Amniotic stem cell (primary cell): ENCODE measurements at regions not wholly inside any gene's neighbourhood (a gene's known extent, or its start where the extent isn't known, plus 50 kb on each side); places are given as distances from the start of the nearest gene placed in this dataset.

Experiments used
- DNase-seq: peaks from one replicate; lab custom pipeline; 2025; lab: John Stamatoyannopoulos, UW

DNA sequence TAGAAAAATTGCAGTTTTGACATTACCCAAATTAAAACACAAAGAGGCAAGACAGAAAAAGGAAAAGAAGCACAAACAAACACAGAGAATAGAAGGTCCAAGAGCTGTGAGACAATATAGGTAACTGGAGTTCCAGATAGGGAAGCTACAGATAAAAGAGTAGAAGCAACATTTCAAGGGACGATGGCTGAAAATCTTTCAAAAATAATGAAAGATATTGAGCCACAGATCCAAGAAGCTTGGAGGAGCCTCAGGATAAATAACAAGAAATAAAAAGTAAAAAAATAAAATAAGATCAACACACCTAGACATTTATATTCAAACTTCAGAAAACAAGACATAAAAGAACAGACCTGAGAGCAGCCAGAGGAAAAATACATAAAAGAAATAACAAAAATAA lies 164.9 kb downstream of the FNDC1 start:
- DNase-seq = no peak

DNA sequence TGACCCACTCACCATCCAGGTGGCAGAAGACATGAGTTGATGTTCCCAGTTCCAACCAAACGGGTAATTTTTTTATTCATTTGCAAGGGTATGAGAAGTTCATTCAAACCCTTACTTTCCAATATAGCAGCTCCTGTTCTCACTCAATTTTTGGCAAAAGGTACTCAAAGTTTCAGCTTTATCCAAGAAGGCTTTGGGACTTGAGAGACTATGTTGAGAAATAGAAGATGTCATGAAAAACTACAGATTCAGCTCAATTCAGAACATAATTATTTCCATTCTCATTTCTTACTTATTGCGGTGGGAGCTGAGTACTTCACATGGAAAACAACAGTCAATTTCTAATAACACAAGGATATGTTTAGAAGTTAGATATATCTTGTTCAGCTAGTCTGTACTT lies 162.3 kb downstream of the FNDC1 start:
- DNase-seq = no peak

DNA sequence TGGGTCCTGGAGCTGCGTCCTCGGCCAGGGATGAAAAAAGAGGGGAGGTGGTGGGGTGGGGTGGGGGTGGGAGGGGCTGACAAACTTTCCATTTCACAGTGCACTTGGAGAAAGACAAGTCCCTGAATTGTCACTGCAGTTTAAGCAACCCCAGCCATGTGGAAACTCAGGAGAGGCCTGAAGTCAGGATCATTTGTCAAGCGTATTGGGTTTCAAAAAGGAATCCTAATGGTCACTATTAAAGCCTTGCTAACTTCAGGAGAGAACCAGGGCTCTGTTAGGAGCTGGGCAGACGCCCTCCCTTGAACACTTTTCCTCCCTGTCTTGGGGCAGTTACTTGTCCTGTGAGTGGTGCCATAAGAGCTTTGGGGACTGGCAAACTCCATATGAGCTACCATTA lies 159.9 kb downstream of the FNDC1 start:
- no peak for DNase-seq

DNA sequence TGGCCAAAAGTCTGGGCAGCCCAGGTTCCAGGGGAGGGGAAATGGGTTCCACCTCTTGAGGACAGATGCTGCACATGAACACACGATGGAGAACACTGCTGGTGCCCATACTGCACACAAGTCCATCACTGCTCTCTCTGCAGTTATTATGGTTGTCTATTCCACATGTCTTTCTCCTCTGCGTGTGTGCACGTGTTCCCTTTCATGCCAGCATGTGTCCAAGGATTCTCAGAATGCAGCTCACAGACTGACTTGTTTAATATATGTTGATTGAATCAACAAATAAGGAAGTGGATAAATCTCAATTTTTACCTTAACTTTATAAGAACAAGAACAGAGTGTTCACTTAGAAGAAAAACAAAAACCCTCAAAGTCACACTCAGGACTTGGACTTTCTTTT lies 158.9 kb downstream of the FNDC1 start:
- DNase-seq = no peak

DNA sequence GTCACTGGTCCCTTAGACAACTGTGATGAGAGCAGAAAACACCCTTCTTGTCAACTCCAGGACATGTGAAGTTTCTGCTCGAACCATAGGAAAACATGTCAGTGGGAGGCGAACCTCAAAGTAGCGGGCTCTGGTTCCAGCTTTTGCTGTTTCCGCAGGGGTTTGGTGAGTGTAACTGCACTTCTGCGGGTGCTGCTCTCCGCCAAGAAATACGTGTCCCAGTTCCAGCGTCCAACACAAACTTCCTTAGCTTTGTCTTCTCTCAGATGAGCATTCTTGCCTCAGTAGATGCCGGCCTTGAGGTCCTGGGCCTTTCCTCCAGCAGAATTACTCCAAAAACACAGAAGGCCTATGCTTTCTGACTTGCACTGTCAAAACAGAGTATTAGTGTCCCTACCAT lies 156.3 kb downstream of the FNDC1 start:
- no peak for DNase-seq

DNA sequence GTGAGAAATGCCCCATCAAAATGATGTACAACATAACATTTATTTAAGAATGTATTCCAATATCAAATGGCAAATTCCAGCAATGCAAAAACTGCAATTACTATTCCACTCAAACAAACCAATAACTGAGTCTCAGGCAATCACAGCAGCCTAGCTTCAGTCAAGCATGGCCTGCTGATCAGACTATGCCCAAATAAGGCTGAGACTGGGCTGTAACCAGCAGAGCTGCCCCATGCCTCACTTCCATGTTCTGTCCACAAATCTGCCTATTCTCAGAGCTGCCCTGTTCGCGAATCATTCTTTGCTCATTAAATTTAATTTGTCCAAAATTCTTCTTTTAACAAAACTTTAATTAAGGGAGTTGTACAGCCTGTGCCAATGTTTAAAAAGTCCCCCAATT lies 155.4 kb downstream of the FNDC1 start:
- DNase-seq = no peak
